DMS 273 (cell line): ENCODE measurements at regions not wholly inside any gene's neighbourhood (a gene's known extent, or its start where the extent isn't known, plus 50 kb on each side); places are given as distances from the start of the nearest gene placed in this dataset.
"Not testable (repeated sequence)": the region's sequence is repeated elsewhere in the genome, so short reads cannot be mapped to it uniquely, and the experiment has no call there.

Experiments used
- DNase-seq: peaks from one replicate; lab custom pipeline; 2025; ENCODE audit not compliant: unreplicated experiment; lab: John Stamatoyannopoulos, UW

DNA sequence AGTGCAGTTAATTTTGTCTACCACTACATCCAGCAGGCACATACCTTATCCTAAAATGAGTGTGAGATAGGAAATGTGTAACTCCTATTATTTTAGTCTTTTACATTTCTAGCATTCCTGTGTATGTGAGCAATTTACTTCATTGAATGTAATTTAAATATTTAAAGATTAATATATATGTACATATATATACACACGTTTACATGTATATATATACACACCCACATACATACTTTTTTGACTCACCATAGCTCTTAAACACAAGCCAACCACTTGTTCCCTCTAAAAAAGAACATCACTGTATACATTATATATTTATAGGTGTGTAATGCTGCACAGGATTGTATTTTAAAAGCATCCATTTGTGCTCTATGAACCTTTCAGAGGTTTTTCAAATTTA lies 425.6 kb upstream of the NECTIN3 start:
- no peak for DNase-seq

DNA sequence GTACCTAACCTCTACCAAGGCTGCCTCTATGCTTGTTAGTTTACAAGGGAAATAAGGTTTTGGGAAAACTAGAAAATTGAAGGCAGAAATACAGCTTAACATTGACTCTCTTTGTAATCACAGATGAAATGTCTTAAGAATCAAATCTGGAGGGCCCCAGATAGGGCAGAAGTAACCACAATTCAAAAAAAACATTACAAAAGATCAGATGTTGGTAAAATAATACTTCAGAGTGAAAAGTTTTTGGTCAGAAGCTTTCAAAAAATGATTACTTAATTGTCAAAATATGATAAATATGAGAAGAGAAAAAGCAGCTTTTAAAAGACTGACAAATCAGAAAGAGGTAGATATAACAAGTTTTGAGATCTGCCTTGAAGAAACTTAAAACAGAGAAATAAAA lies 425.1 kb upstream of the NECTIN3 start:
- DNase-seq, result no peak

DNA sequence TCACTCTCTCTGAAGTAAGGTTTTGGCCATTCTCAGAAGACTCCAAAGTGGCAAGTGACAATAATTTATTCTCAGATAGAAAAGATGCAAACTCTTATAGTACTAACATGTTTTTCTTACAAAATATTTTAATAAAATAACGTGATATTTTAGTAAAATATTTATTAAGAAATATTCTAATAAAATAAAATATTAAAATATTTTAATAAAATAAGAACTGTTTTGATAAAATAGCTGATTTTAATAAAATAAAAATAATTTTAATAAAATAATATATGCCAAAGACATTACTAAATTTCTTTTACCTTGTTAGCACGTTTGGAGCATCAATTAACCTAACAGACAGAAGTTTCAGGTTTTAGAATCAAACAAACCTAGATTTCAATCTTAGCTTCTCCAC lies 424.0 kb upstream of the NECTIN3 start:
- no peak for DNase-seq

DNA sequence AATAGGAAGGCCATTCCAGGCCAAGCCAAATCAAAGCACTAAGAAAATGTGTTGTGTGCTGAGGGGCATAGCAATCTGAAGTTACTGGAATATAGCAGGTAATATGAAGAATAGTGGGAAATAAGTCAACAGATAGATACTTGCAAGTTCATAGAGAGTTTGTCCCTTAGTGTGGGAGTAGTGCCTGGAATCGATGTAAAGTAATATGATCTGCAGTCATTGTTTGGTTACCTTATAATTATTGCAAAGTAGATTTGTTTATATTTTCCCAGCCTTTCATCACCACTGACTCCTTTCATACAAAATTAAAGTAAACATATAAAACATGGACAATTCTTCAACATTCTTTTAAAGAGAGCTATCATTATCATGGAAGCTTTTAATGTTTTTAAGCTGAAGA lies 420.9 kb upstream of the NECTIN3 start:
- DNase-seq, result no peak

DNA sequence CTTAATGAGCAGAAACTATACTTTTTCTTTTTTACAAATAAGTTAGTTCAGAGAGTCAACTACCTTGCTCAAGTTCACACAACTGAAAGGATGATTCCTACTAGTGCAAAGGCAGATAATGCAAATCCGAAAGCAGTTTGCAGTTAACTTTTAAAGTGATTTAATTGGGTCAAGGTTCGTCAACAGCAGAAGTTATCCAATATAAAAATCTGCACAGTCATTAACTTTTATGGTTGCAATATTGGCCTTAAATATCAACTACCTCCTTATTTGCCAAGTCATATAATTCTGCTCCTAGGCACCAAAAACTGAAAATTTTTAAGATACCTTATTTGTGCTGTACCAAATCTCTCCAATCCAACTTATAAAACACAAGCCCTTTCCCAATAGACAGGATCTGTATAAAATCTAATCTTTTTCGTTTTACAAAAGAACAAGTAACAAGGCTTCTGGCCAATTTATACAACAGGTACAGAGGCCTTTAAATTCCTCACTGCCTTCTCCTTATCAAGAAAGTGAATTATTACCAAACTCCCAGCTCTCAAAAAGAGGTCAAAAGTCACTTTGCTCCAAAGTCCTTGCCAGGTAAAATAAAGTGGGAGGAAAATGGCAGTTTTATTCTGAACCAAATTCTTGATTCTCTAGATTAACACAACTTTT lies 416.6 kb upstream of the NECTIN3 start:
- no peak for DNase-seq

DNA sequence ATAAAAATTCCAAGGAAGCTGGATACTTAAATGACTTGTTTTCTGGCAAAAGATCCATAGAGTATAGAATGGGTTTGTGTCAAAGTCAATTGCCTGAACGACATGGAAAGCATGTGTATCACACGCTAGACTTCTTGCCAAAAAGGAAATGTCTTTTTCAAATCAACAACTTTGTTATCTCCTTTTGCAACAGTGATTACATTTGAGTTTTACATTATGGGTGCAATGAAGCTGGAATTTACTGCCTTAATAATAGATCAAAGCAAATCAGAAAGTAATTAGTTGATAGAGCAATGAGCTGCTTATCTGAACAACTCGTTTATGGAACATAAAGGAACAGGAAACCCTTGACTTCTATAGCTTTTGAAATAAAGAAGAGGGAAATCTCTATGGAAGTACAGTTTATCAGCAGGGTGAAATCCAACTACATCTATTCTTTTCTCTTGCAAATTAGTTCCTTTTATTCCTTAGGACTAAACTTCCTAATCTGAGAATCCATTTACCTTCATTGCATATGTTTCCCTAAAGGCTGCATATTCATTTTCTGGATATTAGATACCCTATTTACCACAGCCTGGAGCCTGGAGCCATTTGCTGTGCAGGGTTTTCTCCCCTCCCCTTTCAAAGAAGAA lies 415.1 kb upstream of the NECTIN3 start:
- no peak for DNase-seq

DNA sequence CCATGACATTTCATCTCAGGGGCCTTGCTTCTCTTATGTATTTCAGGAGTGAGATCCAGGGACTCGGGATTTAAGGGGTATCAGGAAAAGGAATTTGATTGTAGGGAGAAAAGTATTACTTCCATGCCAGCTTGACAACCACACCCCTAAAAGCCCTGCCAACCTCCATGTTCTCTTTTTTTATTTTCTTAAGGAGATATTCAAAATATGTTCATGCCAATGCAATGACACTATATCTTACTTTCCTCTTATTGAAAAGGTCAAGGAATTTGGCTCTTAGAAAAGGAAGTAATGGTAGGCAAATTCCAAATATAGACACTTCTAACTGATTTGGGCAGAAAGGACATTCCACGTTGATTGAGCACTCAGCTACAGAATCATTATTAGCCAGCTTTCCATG lies 407.5 kb upstream of the NECTIN3 start:
- DNase-seq, result no peak

DNA sequence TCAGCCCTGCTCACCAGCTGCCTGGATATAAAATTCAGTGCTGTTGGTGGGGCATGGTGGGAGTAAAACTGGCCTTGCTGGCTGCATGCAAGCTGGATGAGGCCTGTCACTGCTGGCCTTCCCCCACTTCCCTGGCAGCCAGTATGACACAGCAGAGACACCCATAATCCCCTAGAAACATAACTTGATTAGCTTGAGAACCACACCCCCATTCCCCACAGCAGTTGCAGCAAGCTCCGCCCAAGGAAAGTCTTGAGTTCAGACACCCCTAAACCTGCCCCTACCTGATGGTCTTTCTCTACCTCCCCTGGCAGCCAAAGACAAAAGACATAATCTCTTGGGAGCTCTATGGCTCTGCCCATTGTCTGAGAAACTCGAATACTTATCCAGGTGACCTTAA lies 405.1 kb upstream of the NECTIN3 start:
- DNase-seq, result no peak

DNA sequence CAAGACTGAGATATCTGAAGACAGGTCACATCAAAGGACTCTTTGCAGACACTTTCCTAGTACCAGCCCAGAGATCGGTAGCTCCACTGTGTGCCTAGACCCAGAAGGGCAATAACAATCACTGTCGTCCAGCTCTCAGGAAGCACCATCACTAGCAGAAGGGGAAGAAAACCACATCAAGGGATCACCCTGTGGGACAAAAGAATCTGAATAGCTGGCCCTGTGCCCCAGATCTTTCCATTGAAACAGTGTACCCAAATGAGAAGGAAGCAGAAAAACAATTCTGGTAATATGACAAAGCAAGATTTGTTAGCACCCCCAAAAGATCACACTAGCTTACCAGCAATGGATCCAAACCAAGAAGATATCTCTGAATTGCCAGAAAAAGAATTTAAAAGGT lies 404.4 kb upstream of the NECTIN3 start:
- DNase-seq, result no peak

DNA sequence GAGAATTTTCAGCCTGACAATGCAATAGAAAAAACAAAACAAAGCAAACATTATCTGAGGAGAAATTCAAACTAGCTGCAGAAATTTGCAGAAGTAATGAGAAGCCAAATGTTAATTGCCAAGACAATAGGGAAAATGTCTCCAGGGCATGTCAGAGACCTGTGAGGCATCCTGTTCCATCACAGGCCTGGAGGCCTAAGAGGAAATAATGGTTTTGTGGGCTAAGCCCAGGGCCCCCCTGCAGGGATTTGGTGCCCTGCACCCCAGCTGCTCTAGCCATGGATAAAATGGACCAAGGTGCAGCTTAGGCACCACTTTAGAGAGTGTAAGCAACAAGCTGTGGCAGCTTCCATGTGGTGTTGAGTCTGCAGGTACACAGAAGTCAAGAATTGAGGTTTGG lies 401.2 kb upstream of the NECTIN3 start:
- DNase-seq, result no peak

DNA sequence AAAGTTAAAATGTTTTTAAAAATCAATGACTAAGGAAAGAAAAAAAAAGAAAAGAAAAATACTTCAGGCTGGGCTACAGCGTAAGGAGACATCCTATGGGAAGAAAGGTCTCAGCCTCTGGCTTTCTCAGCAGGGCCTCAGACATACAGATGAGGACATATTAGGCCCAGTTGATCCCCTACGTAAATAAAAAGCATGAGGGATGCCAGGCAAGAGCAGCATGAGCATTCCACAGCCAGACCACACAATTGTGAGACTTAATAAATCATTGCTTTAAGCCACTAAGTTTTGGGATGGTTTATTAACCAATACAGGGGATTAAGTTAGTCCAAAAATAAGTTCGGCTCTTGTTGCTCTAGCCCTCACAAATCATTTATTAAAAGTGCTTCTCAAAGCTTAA lies 394.1 kb upstream of the NECTIN3 start:
- DNase-seq, result no peak

DNA sequence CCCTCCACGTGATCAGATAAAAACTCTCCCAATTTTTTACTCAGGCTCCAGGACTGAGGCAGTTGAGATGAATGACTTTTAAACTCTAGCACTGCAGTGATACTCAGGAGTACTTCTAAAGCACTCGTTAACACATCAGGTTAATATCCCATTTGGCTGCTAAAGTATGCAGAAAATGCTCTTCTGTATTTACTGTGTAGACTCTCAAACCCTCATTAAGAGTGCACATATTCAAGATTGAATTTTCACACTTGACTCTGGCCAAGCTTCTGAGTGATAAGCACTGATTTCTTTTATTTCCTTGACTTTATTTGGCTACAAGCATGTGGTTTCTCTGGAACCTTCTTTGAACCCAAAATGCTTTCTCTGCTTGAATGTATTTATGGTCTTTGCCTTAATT lies 392.3 kb upstream of the NECTIN3 start:
- no peak for DNase-seq

DNA sequence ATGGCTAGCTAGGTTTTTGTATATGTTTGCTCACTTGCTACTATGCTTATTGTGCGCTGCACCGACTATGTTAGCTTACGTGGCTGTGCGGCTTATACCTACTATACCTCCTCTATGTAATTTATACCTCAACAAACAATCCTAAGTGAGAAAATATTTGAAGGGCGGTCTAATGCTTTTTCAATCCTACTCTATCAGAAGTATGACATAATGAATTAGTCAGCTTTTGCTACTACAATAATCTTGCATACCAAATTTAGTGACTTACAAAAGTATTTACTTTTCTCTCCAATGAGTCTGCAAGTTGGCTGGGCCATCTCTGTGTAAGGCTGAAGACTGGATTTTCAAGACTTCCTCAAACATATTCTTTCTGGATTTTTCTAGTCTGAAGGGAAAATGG lies 391.2 kb upstream of the NECTIN3 start:
- no peak for DNase-seq

DNA sequence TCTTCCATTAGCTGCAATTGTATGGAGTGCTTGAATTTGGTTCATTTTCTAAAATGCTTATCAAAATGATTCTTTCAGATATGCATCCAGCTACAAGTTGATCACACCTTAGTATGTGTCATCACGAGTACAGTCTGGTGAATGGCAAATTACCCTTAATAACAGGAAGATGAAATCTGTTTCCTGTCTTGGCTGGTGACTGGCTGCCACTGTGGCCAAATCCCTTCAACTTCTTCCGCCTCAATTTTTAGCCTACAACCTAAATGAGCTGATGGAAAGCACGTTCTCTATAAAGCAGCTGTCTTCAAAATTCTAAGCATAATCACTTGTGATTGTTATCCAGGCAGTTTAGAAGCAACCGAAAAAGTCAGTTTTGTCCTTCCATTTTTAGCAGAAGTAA lies 387.1 kb upstream of the NECTIN3 start:
- DNase-seq, result no peak

DNA sequence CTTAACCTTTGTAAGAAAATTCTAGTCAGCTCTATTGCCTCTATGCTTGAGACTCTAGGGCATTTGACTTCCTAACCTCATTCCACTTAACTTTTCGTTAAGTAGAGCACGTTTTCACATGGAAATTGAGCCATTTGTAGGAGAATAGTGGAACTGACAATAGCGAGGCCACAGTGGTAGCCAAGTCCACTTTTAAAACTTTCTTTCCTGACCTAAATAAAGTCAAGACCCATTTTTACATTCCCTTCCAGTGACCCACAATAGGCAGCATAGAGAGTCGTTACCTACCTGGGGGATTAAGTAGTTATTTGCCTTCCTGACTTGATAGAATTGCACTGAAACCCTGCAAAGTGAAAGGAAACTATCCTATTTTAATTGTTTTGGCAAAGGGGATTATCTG lies 386.0 kb upstream of the NECTIN3 start:
- DNase-seq, result no peak

DNA sequence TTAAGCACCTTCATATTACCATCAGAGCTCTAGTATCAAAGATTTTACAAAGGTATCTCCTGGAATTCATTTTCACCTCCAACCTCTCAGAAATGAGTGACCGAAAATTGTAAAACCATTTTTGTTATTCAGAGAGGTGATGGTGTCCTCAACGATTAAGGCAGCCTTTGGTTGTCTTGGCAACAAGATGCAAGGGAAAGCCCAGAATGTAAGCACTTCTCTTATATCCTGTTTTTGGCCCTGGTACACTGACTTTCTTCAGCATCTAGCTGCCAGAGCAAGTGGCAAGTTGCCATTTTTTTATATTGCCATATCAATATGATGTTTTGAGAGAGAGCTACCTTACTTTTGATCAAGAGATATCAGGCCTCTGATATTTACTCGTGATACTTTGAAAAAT lies 384.9 kb upstream of the NECTIN3 start:
- no peak for DNase-seq

DNA sequence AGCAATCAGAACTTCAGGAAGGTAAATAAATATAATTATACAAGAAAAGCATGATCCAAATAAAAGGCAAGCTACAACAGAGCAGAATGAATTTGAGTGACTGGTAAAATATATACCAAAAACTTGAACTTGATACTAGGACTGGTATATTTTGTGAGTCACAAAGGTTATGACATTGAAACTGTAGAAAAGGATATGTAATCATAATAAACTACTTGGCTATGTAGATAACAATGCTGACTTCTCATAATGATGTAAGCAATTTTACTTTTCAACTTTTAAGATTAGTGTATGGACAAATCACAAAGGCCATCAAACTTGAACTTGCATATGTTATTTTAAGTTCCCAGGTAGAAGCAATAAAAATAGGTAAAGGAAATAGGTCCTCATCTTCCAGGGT lies 384.5 kb upstream of the NECTIN3 start:
- DNase-seq, result no peak

DNA sequence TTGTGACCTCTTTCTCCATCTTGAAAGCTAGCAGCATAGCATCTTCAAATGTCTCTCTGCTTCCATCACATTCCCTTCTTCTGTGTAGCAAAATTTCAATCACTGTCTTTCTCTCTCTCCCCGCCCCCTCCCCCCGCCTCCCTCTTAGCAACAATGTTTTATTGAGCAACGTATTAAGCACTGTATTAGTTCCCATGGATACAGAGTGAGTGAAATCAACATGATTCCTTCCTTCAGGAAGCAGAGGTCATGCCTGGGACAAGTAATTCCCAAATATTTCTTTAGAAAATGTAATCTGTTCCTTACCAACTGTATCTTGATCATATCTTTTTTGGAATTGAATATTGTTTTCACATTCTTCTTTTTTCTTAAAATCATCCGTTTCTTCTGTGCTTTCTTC lies 373.7 kb upstream of the NECTIN3 start:
- no peak for DNase-seq

DNA sequence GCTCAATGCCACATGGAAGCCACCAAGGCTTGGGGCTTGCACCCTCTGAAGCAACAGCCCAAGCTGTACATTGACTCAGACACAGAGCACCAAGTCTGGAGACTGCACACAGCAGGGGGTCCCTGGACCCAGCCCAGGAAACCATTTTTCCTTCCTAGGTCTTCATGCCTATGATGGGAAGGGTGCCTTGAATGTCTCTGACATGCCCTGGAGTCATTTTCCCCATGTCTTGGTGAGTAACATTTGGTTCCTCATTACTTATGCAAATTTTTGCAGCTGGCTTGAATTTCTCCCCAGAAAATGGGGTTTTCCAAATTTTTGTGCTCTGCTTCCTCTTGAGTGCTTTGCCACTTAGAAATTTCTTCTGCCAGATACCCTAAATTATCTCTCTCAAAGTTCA lies 367.3 kb upstream of the NECTIN3 start:
- not testable (repeated sequence) for DNase-seq

DNA sequence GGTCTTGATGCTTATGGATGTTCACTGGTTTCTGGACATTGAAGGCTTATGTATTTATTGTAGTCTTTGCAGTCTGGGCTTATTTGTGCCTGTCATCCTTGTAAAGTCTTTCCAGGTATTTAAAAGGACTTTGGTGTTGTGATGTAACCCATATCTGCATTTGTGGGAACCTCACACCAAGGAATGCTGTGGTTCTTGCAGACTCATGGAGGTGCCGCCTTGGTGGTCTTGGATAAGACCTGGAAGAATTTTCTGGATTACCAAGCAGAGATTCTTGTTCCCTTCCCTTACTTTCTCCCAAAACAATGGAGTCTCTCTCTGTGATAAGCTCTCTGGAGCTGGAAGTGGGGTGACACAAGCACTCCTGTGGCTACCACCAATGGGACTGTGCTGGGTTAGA lies 363.5 kb upstream of the NECTIN3 start:
- DNase-seq, result no peak

DNA sequence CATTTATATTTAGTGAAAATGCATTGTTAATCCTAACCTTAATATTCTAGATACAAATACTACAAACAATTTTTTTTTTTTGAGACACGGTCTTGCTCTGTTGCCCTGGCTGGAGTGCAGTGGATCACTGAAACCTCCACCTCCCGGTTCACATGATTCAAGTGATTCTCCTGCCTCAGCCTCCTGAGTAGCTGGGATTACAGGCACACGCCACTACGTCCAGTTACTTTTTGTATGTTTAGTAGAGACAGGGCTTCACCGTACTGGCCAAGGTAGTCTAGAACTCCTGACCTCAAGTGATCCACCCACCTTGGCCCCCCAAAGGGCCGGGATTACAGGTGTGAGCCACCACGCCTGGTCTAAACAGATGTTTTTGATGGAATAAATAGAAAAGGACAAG lies 361.5 kb upstream of the NECTIN3 start:
- DNase-seq, result no peak

DNA sequence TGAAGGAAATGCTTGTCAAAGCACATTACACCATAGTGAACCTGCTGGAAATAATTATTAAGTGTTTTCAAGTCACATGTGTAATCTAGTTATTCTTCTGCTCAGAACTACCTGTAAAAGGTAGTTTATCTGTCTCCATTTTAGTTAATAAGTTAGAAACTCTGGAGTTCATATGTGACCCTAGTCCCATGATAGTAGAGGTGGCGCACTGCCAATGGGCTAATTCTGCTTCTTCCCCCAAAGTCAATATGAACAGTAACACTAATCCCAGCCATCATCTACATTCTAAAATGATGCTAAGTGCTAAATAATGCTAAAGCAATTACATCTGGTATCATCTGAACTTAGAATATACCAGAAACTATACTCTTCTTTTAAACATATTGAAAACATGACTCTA lies 361.0 kb upstream of the NECTIN3 start:
- no peak for DNase-seq

DNA sequence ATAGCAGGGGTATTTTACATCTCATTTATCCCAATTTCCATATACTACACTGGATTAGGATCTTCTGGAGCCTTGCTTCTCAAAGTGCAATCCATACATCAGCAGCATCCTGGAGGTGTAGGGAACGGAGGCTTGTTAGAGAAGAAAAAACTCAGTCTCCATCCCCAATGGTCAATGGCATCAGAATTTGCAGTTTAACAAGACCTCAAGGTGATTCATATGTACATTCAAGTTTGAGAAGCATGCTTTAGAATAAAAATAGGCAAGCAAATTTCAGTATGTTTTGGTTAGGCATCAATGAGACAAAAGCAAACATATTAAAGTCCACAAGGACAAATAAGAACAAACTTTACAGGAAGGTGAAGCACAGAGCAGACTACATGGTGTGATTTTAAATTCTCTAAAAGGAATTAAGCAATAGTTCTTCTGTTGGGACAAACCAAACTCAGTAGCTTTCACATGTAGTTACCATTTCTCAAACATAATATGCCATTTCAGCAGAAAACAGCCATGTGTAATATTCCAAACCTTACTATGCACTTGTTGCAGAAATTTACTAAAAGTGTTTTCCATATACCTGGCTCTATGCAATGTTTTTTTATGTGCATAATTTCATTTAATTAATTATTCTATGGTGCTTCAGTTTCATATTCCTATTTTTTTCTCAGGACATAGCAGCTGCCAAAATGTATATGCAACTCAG lies 360.3 kb upstream of the NECTIN3 start:
- DNase-seq, result no peak
